HEK293 (cell line): ENCODE measurements at regions not wholly inside any gene's neighbourhood (a gene's known extent, or its start where the extent isn't known, plus 50 kb on each side); places are given as distances from the start of the nearest gene placed in this dataset.

Experiments
- ZNF529 ChIP-seq: fragments of 450-650 bp; formaldehyde crosslinking; IDR thresholded peaks from 2 replicates; pipeline ENCODE4 v1.5.1; 2017; ENCODE audit warnings: missing genetic modification characterization, missing biosample characterization; ENCODE audit not compliant: insufficient replicate concordance
- TF ChIP-seq, protein P1 (sequence below): fragments of 450-650 bp; formaldehyde crosslinking; IDR thresholded peaks from 2 replicates; pipeline ENCODE4 v1.5.1; 2016; ENCODE audit warnings: missing biosample characterization, missing genetic modification characterization

GRCh38 chr2:241989074-241989473 is 119.5 kb downstream of the RTP5 start:
- TF ChIP-seq, protein P1, sequence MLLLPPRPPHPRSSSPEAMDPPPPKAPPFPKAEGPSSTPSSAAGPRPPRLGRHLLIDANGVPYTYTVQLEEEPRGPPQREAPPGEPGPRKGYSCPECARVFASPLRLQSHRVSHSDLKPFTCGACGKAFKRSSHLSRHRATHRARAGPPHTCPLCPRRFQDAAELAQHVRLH (tag by site-specific recombination) = no peak
- TF ChIP-seq ZNF529 = no peak
